ENCODE measurements at regions not wholly inside any gene's neighbourhood (a gene's known extent, or its start where the extent isn't known, plus 50 kb on each side); places are given as distances from the start of the nearest gene placed in this dataset.

DNA sequence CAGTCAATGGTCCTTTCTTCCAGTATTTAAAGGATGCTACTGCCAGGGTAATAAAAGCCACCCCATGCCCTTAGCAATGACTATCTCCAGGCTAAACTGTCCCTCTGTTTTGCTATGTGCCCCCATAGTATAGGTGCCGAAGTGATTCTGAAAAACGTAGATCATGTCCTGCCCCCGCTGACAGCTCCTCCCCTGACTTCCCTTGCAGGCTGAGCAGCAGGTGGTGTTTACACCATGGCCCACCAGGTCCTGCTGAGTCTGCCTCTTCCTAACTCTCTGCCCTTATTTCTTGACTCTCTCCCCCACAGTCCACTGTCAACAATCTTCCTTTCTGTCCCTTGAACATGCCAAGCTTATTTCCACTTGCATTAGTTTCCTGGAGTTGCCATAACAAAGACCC, 352.5 kb upstream of the TSHZ2 start:
- no peak for DNase-seq (ENCODE audit: low spot score)
- Histone ChIP-seq H3K4me3 (no peak overlapping the region), H3K27ac (no peak overlapping the region)
- TF ChIP-seq, protein P1, sequence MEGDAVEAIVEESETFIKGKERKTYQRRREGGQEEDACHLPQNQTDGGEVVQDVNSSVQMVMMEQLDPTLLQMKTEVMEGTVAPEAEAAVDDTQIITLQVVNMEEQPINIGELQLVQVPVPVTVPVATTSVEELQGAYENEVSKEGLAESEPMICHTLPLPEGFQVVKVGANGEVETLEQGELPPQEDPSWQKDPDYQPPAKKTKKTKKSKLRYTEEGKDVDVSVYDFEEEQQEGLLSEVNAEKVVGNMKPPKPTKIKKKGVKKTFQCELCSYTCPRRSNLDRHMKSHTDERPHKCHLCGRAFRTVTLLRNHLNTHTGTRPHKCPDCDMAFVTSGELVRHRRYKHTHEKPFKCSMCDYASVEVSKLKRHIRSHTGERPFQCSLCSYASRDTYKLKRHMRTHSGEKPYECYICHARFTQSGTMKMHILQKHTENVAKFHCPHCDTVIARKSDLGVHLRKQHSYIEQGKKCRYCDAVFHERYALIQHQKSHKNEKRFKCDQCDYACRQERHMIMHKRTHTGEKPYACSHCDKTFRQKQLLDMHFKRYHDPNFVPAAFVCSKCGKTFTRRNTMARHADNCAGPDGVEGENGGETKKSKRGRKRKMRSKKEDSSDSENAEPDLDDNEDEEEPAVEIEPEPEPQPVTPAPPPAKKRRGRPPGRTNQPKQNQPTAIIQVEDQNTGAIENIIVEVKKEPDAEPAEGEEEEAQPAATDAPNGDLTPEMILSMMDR (IDR thresholded peaks at IDR 0.05), result no peak

DNA sequence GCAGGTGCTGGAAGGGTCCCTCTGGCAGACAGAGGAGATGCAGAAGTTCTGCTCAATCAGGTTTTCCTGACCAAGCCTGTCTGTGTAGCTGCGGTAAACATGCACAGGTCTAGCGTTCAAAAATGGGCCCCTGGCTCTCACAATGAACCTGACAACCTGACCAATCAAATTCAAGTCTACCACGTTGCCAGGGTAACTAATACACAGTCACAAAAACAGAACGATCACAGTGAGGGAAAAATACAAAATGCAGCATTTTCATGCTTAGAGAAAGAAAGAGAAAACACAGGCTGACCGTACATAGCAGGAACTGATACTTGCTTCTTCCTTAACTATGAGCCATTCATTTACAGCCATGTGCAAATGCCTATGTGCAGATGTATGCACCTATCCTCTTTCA, 353.1 kb upstream of the TSHZ2 start:
- H3K4me3 ChIP-seq, result no peak overlapping the region
- DNase-seq (ENCODE audit: low spot score), result no peak
- TF ChIP-seq, protein P1 (IDR thresholded peaks at IDR 0.05), result no peak
- no peak overlapping the region for H3K27ac ChIP-seq

DNA sequence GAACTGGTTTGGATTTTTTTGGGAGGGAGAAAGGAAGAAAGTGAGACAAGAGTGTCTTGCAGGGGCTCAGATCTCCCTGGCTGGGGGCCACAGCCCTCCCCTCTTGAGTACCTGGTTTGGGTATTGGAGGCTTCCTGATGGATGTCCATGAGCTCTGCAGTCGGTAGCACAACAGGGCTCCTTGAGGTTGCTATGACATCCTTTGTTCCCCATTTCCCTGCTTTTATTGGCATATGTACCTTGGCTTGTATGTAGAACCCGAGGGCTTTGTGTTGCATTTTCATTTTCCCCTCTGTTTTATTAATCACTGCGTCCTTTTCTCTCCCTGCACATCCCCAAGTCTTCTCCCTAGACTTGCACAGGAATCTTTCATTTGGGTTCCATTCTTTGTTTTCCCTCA, 355.5 kb upstream of the TSHZ2 start:
- Histone ChIP-seq H3K4me3 (no peak overlapping the region), H3K27ac (no peak overlapping the region)
- TF ChIP-seq, protein P1 (IDR thresholded peaks at IDR 0.05), result no peak
- DNase-seq (ENCODE audit: low spot score), result no peak

DNA sequence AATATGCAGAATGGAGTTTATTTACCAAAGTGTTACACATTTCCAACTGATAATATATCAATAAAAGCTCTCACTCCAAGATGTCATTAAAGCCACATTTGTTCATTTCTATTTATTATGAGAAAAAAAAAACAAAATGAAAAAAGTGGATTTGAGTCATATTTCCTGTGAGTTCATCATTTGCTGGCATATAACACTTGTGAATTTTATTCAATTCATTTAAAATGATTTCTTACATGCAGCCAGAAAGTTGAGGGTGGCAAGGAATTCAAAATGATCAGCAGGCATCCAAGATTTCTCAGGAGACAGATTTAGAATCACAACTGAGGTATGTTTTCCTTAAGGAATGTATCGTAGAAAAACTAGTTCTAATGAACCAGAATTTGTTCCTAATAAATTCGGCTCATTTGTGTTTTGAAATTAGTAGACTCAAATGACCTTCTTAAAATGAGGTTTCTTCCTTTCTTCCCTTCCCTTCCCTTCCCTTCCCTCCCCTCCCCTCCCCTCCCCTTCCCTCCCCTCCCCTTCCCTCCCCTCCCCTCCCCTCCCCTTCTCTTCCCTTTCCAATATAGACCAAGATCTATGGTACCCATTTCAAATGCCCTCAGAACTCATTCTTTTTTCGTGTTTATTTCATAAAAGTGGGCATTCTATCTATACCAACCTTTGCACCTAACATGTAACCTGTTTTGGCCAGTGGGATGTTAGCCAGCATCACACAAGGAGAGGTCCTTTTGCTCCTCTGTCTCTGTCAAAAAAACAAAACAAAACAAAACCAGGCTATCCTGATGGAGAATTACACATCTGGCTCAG, 357.9 kb upstream of the TSHZ2 start:
- no peak overlapping the region for H3K4me3 ChIP-seq
- DNase-seq (ENCODE audit: low spot score), result no peak
- TF ChIP-seq, protein P1 (IDR thresholded peaks at IDR 0.05), result no peak
- H3K27ac ChIP-seq, result no peak overlapping the region

DNA sequence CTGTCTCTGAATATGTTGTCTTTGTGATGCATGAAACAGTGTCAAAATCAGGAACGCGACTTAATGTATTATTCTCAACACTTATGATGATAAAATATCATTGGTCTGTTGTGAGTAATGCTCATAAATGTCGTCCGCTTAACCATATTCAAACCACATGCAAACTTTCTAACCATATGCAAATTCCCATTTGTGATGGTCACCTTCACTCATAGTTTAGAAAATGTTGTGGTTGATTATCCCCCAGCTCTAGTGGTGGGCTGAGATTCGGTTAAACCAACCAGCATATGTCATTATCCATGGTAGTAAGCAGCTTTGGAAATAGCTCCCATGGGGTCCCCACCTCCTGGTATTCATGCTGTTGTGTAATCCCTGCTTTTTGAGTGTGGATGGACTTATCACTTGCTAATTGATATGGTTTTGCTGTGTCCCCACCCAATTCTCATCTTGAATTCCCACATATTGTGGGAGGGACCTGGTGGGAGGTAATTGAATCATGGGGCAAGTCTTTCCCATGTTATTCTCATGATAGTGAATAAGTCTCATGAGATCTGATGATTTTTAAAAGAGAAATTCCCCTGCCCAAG, 360.0 kb upstream of the TSHZ2 start:
- Histone ChIP-seq H3K27ac (no peak overlapping the region), H3K4me3 (no peak overlapping the region)
- TF ChIP-seq, protein P1 (IDR thresholded peaks at IDR 0.05), result no peak
- no peak for DNase-seq (ENCODE audit: low spot score)

DNA sequence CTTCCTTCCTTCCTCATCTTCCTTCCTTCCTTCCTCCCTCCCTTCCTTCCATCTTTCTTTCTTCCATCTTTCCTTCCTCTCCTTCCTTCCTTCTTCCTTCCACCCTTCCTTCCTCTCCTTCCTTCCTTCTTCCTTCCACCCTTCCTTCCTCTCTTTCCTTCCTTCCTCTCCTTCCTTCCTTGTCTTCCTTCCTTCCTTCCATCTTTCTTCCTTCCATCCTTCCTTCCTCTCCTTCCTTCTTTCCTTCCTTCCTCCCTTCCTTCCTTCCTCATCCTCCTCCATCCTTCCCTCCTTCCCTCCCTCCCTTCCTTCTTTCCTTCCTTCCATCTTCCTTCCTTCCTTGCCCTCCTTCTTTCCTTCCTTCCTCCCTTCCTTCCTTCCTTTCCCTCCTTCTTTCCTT, 361.4 kb upstream of the TSHZ2 start:
- no peak overlapping the region for H3K4me3 ChIP-seq
- H3K27ac ChIP-seq, result no peak overlapping the region
- DNase-seq (ENCODE audit: low spot score), result no peak
- TF ChIP-seq, protein P1 (IDR thresholded peaks at IDR 0.05), result no peak

Data from coronary artery (tissue), 2 donors.